ENCODE measurements at regions not wholly inside any gene's neighbourhood (a gene's known extent, or its start where the extent isn't known, plus 50 kb on each side); places are given as distances from the start of the nearest gene placed in this dataset.

- Histone ChIP-seq H3K27me3 (ENCODE audit: low read length) (no peaks in the 10 kb centered on the region), H3K9me3 (ENCODE audit: insufficient read depth, low read length) (no peaks in the 10 kb centered on the region), H3K27ac (ENCODE audit: low read depth, low read length) (no peak overlapping the region), H3K4me3 (ENCODE audit: insufficient read depth, low read length, poor library complexity, severe bottlenecking) (no peak overlapping the region), H3F3A (ENCODE audit: insufficient read depth) (no peaks in the 10 kb centered on the region), H3K79me2 (ENCODE audit: insufficient read depth, low read length) (no peaks in the 10 kb centered on the region), H3K36me3 (ENCODE audit: low read length) (no peaks in the 10 kb centered on the region), H3K9me2 (replicated peaks; ENCODE audit: insufficient read depth, low read length) (no peaks in the 10 kb centered on the region), H3K4me2 (ENCODE audit: low read depth, low read length, poor library complexity, severe bottlenecking) (no peak overlapping the region), H4K20me1 (ENCODE audit: low read depth, low read length) (no peaks in the 10 kb centered on the region), H3K9ac (ENCODE audit: low read length) (no peak overlapping the region), H2AFZ (ENCODE audit: low read depth, low read length, severe bottlenecking) (no peak overlapping the region)
- TF ChIP-seq CTCF (IDR thresholded peaks at IDR 0.05; ENCODE audit: insufficient read depth, low read length, poor library complexity, severe bottlenecking) (no peak), EZH2phosphoT487 (conservative IDR thresholded peaks at IDR 0.05; ENCODE audit: low read length) (no peak)
These were observed 1420.2 kb downstream of the PCDH18 start for GRCh38 chr4:136112116-136112515.

- no peaks in the 10 kb centered on the region for H3K9me2 ChIP-seq (replicated peaks; ENCODE audit: insufficient read depth, low read length)
- no peak overlapping the region for H2AFZ ChIP-seq (ENCODE audit: low read depth, low read length, severe bottlenecking)
- H3K27me3 ChIP-seq (ENCODE audit: low read length), result no peaks in the 10 kb centered on the region
- no peak overlapping the region for H3K27ac ChIP-seq (ENCODE audit: low read depth, low read length)
- no peak overlapping the region for H3K4me2 ChIP-seq (ENCODE audit: low read depth, low read length, poor library complexity, severe bottlenecking)
- no peak overlapping the region for H3K4me3 ChIP-seq (ENCODE audit: insufficient read depth, low read length, poor library complexity, severe bottlenecking)
- no peak for TF ChIP-seq EZH2phosphoT487 (conservative IDR thresholded peaks at IDR 0.05; ENCODE audit: low read length)
- TF ChIP-seq CTCF (IDR thresholded peaks at IDR 0.05; ENCODE audit: insufficient read depth, low read length, poor library complexity, severe bottlenecking), result no peak
- H3K9me3 ChIP-seq (ENCODE audit: insufficient read depth, low read length), result no peaks in the 10 kb centered on the region
- H3K36me3 ChIP-seq (ENCODE audit: low read length), result no peaks in the 10 kb centered on the region
- no peaks in the 10 kb centered on the region for H3F3A ChIP-seq (ENCODE audit: insufficient read depth)
- H3K9ac ChIP-seq (ENCODE audit: low read length), result no peak overlapping the region
- no peaks in the 10 kb centered on the region for H3K79me2 ChIP-seq (ENCODE audit: insufficient read depth, low read length)
- H4K20me1 ChIP-seq (ENCODE audit: low read depth, low read length), result no peaks in the 10 kb centered on the region
These were observed 1425.5 kb downstream of the PCDH18 start for GRCh38 chr4:136106753-136107152.

GRCh38 chr4:136103616-136104015 lies 1428.7 kb downstream of the PCDH18 start:
- Histone ChIP-seq H3K79me2 (ENCODE audit: insufficient read depth, low read length) (no peaks in the 10 kb centered on the region), H3K4me3 (ENCODE audit: insufficient read depth, low read length, poor library complexity, severe bottlenecking) (no peak overlapping the region), H4K20me1 (ENCODE audit: low read depth, low read length) (no peaks in the 10 kb centered on the region), H3F3A (ENCODE audit: insufficient read depth) (no peaks in the 10 kb centered on the region), H2AFZ (ENCODE audit: low read depth, low read length, severe bottlenecking) (no peak overlapping the region), H3K4me2 (ENCODE audit: low read depth, low read length, poor library complexity, severe bottlenecking) (no peak overlapping the region), H3K9me3 (ENCODE audit: insufficient read depth, low read length) (no peaks in the 10 kb centered on the region), H3K27ac (ENCODE audit: low read depth, low read length) (no peak overlapping the region), H3K36me3 (ENCODE audit: low read length) (no peaks in the 10 kb centered on the region), H3K27me3 (ENCODE audit: low read length) (no peaks in the 10 kb centered on the region), H3K9ac (ENCODE audit: low read length) (no peak overlapping the region), H3K9me2 (replicated peaks; ENCODE audit: insufficient read depth, low read length) (no peaks in the 10 kb centered on the region)
- TF ChIP-seq EZH2phosphoT487 (conservative IDR thresholded peaks at IDR 0.05; ENCODE audit: low read length) (no peak), CTCF (IDR thresholded peaks at IDR 0.05; ENCODE audit: insufficient read depth, low read length, poor library complexity, severe bottlenecking) (no peak)

All from SU-DHL-6 (cell line).